NCI-H510A (cell line): ENCODE measurements at regions not wholly inside any gene's neighbourhood (a gene's known extent, or its start where the extent isn't known, plus 50 kb on each side); places are given as distances from the start of the nearest gene placed in this dataset.
"Not testable (repeated sequence)": the region's sequence is repeated elsewhere in the genome, so short reads cannot be mapped to it uniquely, and the experiment has no call there.

Source experiments
- DNase-seq: peaks from one replicate; lab custom pipeline; 2025; lab: John Stamatoyannopoulos, UW

- DNase-seq, result no peak
These were observed 406.4 kb downstream of the HTR1A start for GRCh38 chr5:63555874-63556273.

GRCh38 chr5:63554191-63554590 lies 408.1 kb downstream of the HTR1A start:
- no peak for DNase-seq

- DNase-seq, result no peak
These were observed 409.2 kb downstream of the HTR1A start for GRCh38 chr5:63553073-63553472.

- DNase-seq, result no peak
These were observed 426.2 kb downstream of the HTR1A start for GRCh38 chr5:63535840-63536602.

- DNase-seq, result no peak
These were observed 438.0 kb downstream of the HTR1A start for GRCh38 chr5:63524281-63524680.

- DNase-seq, result no peak
These were observed 446.2 kb downstream of the HTR1A start for GRCh38 chr5:63516006-63516405.

- no peak for DNase-seq
These were observed 462.0 kb downstream of the HTR1A start for GRCh38 chr5:63500242-63500641.

GRCh38 chr5:63495225-63495624 lies 467.0 kb downstream of the HTR1A start:
- no peak for DNase-seq

GRCh38 chr5:63483338-63483737 lies 478.9 kb downstream of the HTR1A start:
- no peak for DNase-seq

- DNase-seq, result no peak
These were observed 488.8 kb downstream of the HTR1A start for GRCh38 chr5:63473335-63473967.

GRCh38 chr5:63456279-63456678 lies 506.0 kb downstream of the HTR1A start:
- DNase-seq, result no peak

GRCh38 chr5:63451188-63451587 lies 511.1 kb downstream of the HTR1A start:
- no peak for DNase-seq

GRCh38 chr5:63439537-63439936 lies 522.7 kb downstream of the HTR1A start:
- DNase-seq, result peak; percentile 37

GRCh38 chr5:63409737-63410136 lies 552.5 kb downstream of the HTR1A start:
- no peak for DNase-seq

GRCh38 chr5:63408984-63409383 lies 553.3 kb downstream of the HTR1A start:
- no peak for DNase-seq

GRCh38 chr5:63401436-63402046 lies 560.7 kb downstream of the HTR1A start:
- DNase-seq, result peak; percentile 6

GRCh38 chr5:63400079-63400478 lies 562.2 kb downstream of the HTR1A start:
- no peak for DNase-seq

- no peak for DNase-seq
These were observed 563.9 kb downstream of the HTR1A start for GRCh38 chr5:63398346-63398745.

- not testable (repeated sequence) for DNase-seq
These were observed 574.1 kb downstream of the HTR1A start for GRCh38 chr5:63388188-63388587.

GRCh38 chr5:63375851-63376250 lies 586.4 kb downstream of the HTR1A start:
- no peak for DNase-seq

GRCh38 chr5:63374085-63374484 lies 588.2 kb downstream of the HTR1A start:
- DNase-seq, result no peak

- no peak for DNase-seq
These were observed 611.1 kb downstream of the HTR1A start for GRCh38 chr5:63351164-63351563.

GRCh38 chr5:63346451-63346850 lies 615.8 kb downstream of the HTR1A start:
- DNase-seq, result no peak
